NCI-H2196 treated with DMSO at 0.1 percent for 48 hours (cell line): ENCODE measurements at regions not wholly inside any gene's neighbourhood (a gene's known extent, or its start where the extent isn't known, plus 50 kb on each side); places are given as distances from the start of the nearest gene placed in this dataset.
"Not testable (repeated sequence)": the region's sequence is repeated elsewhere in the genome, so short reads cannot be mapped to it uniquely, and the experiment has no call there.

ENCODE experiments used
- DNase-seq: peaks from one replicate; lab custom pipeline; 2025; ENCODE audit not compliant: unreplicated experiment; lab: John Stamatoyannopoulos, UW

DNA sequence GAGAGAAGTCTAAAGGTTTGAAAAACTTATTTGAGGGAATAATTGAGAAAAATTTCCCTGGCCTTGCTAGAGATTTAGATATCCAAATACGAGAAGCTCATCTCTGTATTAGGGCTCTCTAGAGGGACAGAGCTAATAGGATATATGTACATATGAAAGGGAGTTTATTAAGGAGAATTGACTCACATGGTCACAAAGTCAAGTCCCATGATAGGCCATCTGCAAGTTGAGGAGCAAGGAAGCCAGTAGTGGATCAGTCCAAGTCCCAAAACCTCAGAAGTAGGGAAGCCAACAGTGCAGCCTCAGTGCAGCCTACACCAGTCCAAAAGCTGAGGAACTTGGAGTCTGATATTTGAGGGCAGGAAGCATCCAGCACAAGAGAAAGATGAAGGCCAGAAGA is 126.7 kb downstream of the PJA2 start:
- not testable (repeated sequence) for DNase-seq

GRCh38 chr5:109281136-109281690 is 128.6 kb downstream of the PJA2 start:
- peak; percentile 34 for DNase-seq

GRCh38 chr5:109278141-109278540 is 131.6 kb downstream of the PJA2 start:
- DNase-seq, result no peak

GRCh38 chr5:109275919-109276318 is 133.9 kb downstream of the PJA2 start:
- DNase-seq, result no peak

DNA sequence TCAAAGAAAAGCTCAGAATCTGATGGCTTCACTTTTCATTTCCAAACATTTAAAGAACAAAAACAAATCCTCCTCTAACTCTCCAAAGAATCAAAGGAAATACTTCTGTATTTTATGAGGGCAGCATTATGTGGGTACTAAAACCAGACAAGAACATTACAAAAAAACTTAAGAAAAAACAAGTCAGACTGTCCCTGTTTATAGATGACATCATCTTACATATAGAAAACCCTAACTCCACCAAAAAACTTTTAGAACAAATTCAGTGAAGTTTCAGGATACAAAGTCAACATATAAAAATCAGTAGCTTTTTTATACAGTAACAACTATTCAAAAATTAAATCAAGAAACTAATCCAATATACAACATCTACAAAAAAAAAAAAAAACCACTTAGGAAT is 136.2 kb downstream of the PJA2 start:
- DNase-seq, result no peak

DNA sequence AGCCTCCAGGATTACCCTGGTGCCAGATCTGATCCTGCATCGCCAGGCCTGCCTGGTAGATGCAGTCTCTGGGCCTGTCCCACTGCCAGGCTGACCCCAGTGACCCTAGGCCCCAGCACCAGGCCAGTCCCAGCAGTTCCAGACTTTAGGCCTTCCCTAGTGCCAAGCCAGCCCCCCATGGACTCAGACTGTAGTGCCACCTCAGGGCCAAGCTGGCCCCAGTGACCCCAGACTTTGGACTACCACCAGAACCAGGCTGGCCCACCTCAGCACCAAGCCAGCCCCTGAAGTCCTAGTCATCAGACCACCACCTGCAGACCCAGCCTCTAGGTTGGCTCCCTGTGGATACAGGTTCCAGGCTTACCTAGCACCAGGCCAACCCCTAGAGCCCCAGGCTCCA is 142.5 kb downstream of the PJA2 start:
- DNase-seq, result no peak

GRCh38 chr5:109258755-109259154 is 151.0 kb downstream of the PJA2 start:
- DNase-seq, result no peak

- no peak for DNase-seq
Measured at GRCh38 chr5:109256486-109256885, 153.3 kb downstream of the PJA2 start.

GRCh38 chr5:109254511-109254910 is 155.3 kb downstream of the PJA2 start:
- DNase-seq, result no peak

- DNase-seq, result no peak
Measured at GRCh38 chr5:109253262-109253661, 156.5 kb downstream of the PJA2 start.

DNA sequence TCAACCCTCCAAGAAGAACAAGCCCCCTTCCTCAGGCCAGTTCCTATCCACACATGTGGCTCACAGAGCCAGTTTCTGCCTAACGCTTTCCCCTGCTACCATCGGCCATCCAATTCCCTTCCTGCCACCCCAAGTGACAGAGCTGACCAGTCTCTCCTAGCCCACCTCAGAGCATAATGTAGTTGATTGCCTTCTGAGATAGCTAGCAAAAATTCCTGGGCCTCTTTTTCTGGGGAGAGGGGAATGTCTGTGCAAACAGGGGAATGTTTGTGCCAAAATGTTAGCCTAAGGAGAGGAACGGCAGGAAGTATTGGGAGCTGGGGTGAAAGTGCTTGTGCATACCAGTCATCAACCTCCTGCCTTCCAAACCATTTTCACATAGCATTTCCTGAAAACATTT is 157.0 kb downstream of the PJA2 start:
- DNase-seq, result no peak

DNA sequence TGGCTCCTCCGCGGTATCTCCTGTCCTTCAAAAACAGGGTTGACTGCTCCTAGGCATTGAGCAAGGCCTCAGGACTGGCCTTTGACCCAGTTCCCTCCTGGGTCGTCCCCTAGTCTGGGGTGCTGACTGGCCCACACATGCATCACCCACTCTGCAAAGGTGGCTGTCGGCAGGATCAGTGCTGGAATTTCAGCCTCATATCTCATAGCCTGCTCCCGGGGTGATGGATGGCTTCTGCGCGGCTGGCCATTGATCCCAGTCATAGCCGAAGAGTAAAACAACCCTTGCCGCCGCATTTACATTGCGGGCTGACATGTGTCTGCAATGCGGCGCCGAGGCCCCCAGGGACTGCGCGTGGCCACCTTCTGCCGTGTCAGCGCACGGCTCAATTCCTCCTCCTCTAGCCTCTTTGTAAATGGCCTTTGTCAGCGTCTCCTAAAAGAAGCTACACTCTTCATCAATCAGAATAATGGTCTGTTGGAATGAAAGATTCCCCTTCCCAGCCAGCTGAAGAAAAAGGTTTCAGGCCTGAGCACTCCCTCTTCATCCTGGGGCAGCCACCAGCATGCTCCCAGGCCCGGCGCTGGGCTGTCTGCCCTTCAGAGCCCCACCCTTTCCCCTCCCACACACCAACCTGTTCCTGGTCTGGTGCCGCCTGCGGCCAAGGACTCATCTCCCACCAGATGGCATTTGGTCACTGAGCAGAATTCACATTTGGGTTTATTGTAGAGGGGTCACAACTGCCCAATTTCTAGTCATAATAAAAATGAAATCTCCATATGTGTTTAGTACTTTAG is 159.0 kb downstream of the PJA2 start:
- no peak for DNase-seq

DNA sequence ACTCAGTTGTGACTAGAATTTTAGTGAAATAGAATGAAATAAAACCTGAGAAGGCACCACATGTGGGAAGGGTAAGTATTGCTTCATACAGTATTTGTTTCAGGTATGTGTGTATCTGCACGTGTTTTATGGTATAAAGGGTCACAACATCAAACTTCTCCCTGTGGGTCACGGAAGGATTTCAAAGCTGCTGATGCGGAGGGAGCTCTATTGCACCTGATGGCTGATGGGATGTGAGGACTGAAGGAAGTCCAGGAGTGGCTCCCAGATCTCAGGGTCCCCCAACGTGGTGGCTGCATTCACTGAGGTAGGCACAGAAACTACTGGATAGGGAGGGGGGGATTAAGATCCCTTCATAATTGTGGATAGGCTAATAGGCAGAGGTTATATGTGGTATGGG is 159.7 kb downstream of the PJA2 start:
- DNase-seq, result no peak

DNA sequence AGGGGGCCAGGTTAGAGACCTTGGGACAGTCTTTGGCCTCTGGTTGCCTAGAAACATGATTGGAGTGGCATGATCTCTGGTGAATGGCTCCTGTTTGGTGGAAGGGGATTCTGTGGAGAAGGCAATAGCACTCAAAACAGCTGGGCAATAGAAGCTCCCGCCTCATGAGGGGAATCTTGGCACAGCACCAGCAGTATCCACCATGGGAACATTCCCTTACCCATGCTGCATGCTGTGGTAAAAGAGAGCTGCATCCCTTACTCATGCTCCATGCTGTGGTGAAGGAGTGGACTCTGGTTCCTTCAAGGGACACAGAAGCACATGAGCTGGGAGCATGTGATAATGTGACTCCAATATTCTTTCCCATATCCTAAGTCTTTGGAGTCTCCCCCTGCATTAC is 160.6 kb downstream of the PJA2 start:
- DNase-seq, result no peak

GRCh38 chr5:109247986-109248385 is 161.8 kb downstream of the PJA2 start:
- DNase-seq, result no peak

GRCh38 chr5:109246841-109247592 is 162.8 kb downstream of the PJA2 start:
- no peak for DNase-seq
